GM12891 (cell line): ENCODE measurements at regions not wholly inside any gene's neighbourhood (a gene's known extent, or its start where the extent isn't known, plus 50 kb on each side); places are given as distances from the start of the nearest gene placed in this dataset.

Experiments
- POLR2A ChIP-seq: IDR thresholded peaks from 2 replicates; pipeline ENCODE4 v1.6.1; 2011; ENCODE audit warnings: low read depth, low read length, control low read depth
- POLR2AphosphoS5 ChIP-seq: IDR thresholded peaks from 2 replicates; pipeline ENCODE4 v1.6.1; 2011; ENCODE audit warnings: low read depth, low read length, control low read depth

DNA sequence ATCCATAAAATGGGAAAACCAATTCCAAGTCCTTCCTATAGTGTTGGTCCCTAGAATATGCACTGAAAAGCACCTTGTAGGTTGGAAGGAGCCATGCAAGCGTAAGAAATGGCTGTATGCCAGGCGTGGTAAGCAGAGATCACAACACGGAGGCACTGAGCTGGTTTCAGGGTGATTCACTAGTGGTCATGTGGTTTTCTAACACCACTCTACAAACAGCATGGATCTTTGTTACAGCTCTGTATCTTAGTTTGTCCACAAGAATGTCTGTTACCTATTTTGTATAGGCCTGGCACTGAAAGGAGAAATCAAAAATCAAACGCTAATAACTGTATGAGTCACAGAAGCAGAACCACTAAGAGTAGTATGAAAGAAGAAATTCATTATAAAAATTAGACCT is 71.9 kb downstream of the MAGEB17 start:
- no peak for TF ChIP-seq POLR2AphosphoS5
- no peak for TF ChIP-seq POLR2A
